ENCODE measurements at regions not wholly inside any gene's neighbourhood (a gene's known extent, or its start where the extent isn't known, plus 50 kb on each side); places are given as distances from the start of the nearest gene placed in this dataset.

DNA sequence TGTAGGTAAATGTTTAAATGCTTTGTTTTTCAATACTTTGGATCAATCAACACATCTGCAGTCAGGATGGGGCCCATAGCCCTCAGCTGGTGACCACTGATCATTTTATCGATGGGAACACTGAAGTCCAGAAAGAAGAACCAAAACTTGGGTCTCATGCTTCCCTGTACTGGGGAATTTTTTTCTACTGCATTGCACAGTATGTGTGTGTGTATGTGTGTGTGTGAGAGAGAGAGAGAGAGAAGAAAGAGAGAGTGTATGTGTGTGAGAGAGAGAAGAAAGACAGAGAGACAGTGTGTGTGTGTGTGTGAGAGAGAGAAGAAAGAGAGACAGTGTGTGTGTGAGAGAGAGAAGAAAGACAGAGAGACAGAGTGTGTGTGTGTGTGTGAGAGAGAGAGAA lies 202.9 kb upstream of the MSX2 start:
- H3K9ac ChIP-seq (ENCODE audit: insufficient read depth, low read length, poor library complexity, severe bottlenecking) = no peak overlapping the region
- peaks cover 3% of the 10 kb centered on the region for H3K4me1 Mint-ChIP-seq
- H3K27me3 Mint-ChIP-seq (ENCODE audit: low read depth in 3 of 3) = peaks cover 4 to 12% (median 9%) of the 10 kb centered on the region in 3 donors
- no peaks in the 10 kb centered on the region for H4K20me1 ChIP-seq (ENCODE audit: insufficient read depth, low read length)
- H3K9me3 ChIP-seq (replicated peaks in 1 of 2; ENCODE audit: control insufficient read depth in 1 of 2, insufficient read depth in 1 of 2, low read length in 2 of 2) = no peaks in the 10 kb centered on the region
- intact Hi-C loops (cut with micrococcal nuclease) = no loop called here
- no peaks in the 10 kb centered on the region for H3K36me3 ChIP-seq (replicated peaks in 1 of 2; ENCODE audit: control insufficient read depth in 1 of 2, insufficient read depth in 2 of 2, low read length in 2 of 2)
- no peak overlapping the region for H3K4me3 Mint-ChIP-seq
- H3K27ac ChIP-seq (ENCODE audit: low read depth in 1 of 2, low read length in 2 of 2) = no peak overlapping the region
- TF ChIP-seq, protein P1, sequence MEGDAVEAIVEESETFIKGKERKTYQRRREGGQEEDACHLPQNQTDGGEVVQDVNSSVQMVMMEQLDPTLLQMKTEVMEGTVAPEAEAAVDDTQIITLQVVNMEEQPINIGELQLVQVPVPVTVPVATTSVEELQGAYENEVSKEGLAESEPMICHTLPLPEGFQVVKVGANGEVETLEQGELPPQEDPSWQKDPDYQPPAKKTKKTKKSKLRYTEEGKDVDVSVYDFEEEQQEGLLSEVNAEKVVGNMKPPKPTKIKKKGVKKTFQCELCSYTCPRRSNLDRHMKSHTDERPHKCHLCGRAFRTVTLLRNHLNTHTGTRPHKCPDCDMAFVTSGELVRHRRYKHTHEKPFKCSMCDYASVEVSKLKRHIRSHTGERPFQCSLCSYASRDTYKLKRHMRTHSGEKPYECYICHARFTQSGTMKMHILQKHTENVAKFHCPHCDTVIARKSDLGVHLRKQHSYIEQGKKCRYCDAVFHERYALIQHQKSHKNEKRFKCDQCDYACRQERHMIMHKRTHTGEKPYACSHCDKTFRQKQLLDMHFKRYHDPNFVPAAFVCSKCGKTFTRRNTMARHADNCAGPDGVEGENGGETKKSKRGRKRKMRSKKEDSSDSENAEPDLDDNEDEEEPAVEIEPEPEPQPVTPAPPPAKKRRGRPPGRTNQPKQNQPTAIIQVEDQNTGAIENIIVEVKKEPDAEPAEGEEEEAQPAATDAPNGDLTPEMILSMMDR (IDR thresholded peaks at IDR 0.05) = no peak
- WGBS (ENCODE audit: insufficient coverage) = 29% methylated on average over 1 of the region's 1 CpG
- H3K36me3 Mint-ChIP-seq = no peaks in the 10 kb centered on the region
- DNase-seq = peak in 1 of 3 donors; percentile 38
- H3K4me1 ChIP-seq (ENCODE audit: control insufficient read depth in 1 of 2, insufficient read depth in 2 of 2, low read length in 2 of 2) = peaks cover 0 to 3% of the 10 kb centered on the region in 2 donors
- H2AFZ ChIP-seq (ENCODE audit: insufficient read depth, low read depth, low read length, poor library complexity, severe bottlenecking) = no peak overlapping the region
- H3K27ac Mint-ChIP-seq = peak overlapping the region in 2 of 7 donors; percentile 15 to 35
- H3K27me3 ChIP-seq (ENCODE audit: control insufficient read depth in 2 of 2, insufficient read depth in 2 of 2, low read length in 2 of 2) = no peaks in the 10 kb centered on the region
- H3K79me2 ChIP-seq (ENCODE audit: insufficient read depth, low read length) = no peaks in the 10 kb centered on the region
- H3K4me3 ChIP-seq (replicated peaks in 1 of 3; ENCODE audit: low read depth in 2 of 3, low read length in 3 of 3) = no peak overlapping the region
- H3K4me2 ChIP-seq (replicated peaks; ENCODE audit: extremely low read depth, low read length, poor library complexity, severe bottlenecking) = no peak overlapping the region
- H3K9me3 Mint-ChIP-seq = peaks cover 0 to 7% (median 0%) of the 10 kb centered on the region in 7 donors

DNA sequence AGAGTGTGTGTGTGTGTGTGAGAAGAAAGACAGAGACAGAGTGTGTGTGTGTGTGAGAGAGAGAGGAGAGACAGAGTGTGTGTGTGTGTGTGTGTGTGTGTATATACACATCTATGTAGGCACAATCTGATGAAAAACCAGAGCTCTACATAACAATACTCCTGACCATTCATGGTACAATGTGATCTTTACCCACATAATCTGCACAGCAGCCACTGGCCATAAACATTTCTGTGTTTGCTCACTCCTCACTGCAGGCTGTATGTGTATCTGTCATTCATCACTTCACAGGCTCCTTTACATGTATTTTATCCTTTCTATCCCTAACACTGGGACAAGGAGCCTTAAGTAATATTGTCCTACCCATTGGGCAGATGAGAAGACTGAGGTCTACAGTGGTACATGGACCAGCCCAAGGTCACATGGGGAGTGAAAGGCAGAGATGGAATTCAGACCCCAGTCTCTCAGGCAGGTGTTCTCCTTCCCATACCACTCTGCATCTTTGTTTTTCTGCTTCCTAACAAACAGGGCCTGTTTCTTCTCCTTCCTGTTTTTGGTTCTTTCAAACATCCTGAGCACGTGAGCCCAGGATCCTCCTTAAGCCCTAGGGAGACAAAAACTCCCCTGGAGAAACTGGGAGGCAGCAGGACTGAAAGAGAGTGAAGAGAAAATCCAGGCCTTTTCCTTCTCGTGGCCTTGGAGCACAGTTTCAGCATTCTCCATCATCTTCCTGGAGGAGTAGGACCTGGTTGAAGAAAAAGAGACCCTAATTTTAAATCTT lies 201.7 kb upstream of the MSX2 start:
- H3K4me3 Mint-ChIP-seq = no peak overlapping the region
- intact Hi-C loops (cut with micrococcal nuclease) = no loop called here

More for the DNA sequence above, 201.7 kb upstream of the MSX2 start:
- no peak for DNase-seq
- no peak overlapping the region for H3K4me3 ChIP-seq (replicated peaks in 1 of 3; ENCODE audit: low read depth in 2 of 3, low read length in 3 of 3)
- no peaks in the 10 kb centered on the region for H3K79me2 ChIP-seq (ENCODE audit: insufficient read depth, low read length)
- TF ChIP-seq, protein P1 (IDR thresholded peaks at IDR 0.05) = no peak
- H3K4me1 ChIP-seq (ENCODE audit: control insufficient read depth in 1 of 2, insufficient read depth in 2 of 2, low read length in 2 of 2) = peaks cover 0 to 4% of the 10 kb centered on the region in 2 donors
- H3K36me3 Mint-ChIP-seq = no peaks in the 10 kb centered on the region
- H3K4me1 Mint-ChIP-seq = peaks cover 5% of the 10 kb centered on the region
- H3K27me3 Mint-ChIP-seq (ENCODE audit: low read depth in 3 of 3) = peaks cover 5 to 16% (median 9%) of the 10 kb centered on the region in 3 donors
- H4K20me1 ChIP-seq (ENCODE audit: insufficient read depth, low read length) = no peaks in the 10 kb centered on the region
- H3K9ac ChIP-seq (ENCODE audit: insufficient read depth, low read length, poor library complexity, severe bottlenecking) = no peak overlapping the region
- H3K9me3 ChIP-seq (replicated peaks in 1 of 2; ENCODE audit: control insufficient read depth in 1 of 2, insufficient read depth in 1 of 2, low read length in 2 of 2) = no peaks in the 10 kb centered on the region
- no peaks in the 10 kb centered on the region for H3K36me3 ChIP-seq (replicated peaks in 1 of 2; ENCODE audit: control insufficient read depth in 1 of 2, insufficient read depth in 2 of 2, low read length in 2 of 2)
- WGBS (ENCODE audit: insufficient coverage) = no CpG with 5 or more reads among the region's 2 CpGs
- H3K9me3 Mint-ChIP-seq = peaks cover 0 to 5% (median 0%) of the 10 kb centered on the region in 7 donors
- H3K27ac ChIP-seq (ENCODE audit: low read depth in 1 of 2, low read length in 2 of 2) = no peak overlapping the region
- no peak overlapping the region for H3K4me2 ChIP-seq (replicated peaks; ENCODE audit: extremely low read depth, low read length, poor library complexity, severe bottlenecking)
- H2AFZ ChIP-seq (ENCODE audit: insufficient read depth, low read depth, low read length, poor library complexity, severe bottlenecking) = no peak overlapping the region
- H3K27me3 ChIP-seq (ENCODE audit: control insufficient read depth in 2 of 2, insufficient read depth in 2 of 2, low read length in 2 of 2) = no peaks in the 10 kb centered on the region
- H3K27ac Mint-ChIP-seq = no peak overlapping the region

All from CD14-positive monocyte (primary cell).